Suprapubic skin (tissue), 4 donors: ENCODE measurements at regions not wholly inside any gene's neighbourhood (a gene's known extent, or its start where the extent isn't known, plus 50 kb on each side); places are given as distances from the start of the nearest gene placed in this dataset.
"Not testable (repeated sequence)": the region's sequence is repeated elsewhere in the genome, so short reads cannot be mapped to it uniquely, and the experiment has no call there.

ENCODE experiments used
- DNase-seq, 2 donors: peaks; one replicate each; pipeline ENCODE4 v3.0.0-alpha.2; 2019; ENCODE audit warnings: low spot score in 2 of 2
- H3K27ac ChIP-seq: fragments of 200-600 bp; sonication (generic); one replicate; pipeline ENCODE4 v1.5.1; 2019
- H3K27me3 ChIP-seq: fragments of 200-600 bp; sonication (generic); one replicate; pipeline ENCODE4 v1.5.1; 2019
- H3K36me3 ChIP-seq: fragments of 200-600 bp; sonication (generic); one replicate; pipeline ENCODE4 v1.5.1; 2019
- H3K4me1 ChIP-seq: fragments of 200-600 bp; sonication (generic); one replicate; pipeline ENCODE4 v1.5.1; 2019
- H3K4me3 ChIP-seq: fragments of 200-600 bp; sonication (generic); one replicate; pipeline ENCODE4 v1.5.1; 2019; ENCODE audit warnings: mild to moderate bottlenecking
- H3K9me3 ChIP-seq: fragments of 200-600 bp; sonication (generic); one replicate; pipeline ENCODE4 v1.5.1; 2019
- CTCF ChIP-seq, 2 donors: fragments of 200-600 bp in 1 of 2; fragments of 450-650 bp in 1 of 2; sonication (generic) in 1 of 2; IDR thresholded peaks; one replicate each; pipeline ENCODE4 v1.5.1; 2016 to 2019; ENCODE audit warnings: antibody characterized with exemption in 2 of 2, mild to moderate bottlenecking in 1 of 2, moderate library complexity in 1 of 2
- EP300 ChIP-seq: sonication (generic); formaldehyde crosslinking; IDR thresholded peaks from one replicate; pipeline ENCODE4 v1.6.1; 2017; ENCODE audit warnings: antibody characterized with exemption
- POLR2A ChIP-seq, 2 donors: fragments of 450-650 bp; IDR thresholded peaks; one replicate each; pipeline ENCODE4 v1.6.1; 2017; ENCODE audit warnings: antibody characterized with exemption in 2 of 2, mild to moderate bottlenecking in 2 of 2, moderate library complexity in 2 of 2
- POLR2AphosphoS5 ChIP-seq, 3 donors: sonication (generic); formaldehyde crosslinking; IDR thresholded peaks; one replicate each; pipeline ENCODE4 v1.6.1; 2017; ENCODE audit warnings: antibody characterized with exemption in 3 of 3
- WGBS: methylation state at CpG from one replicate; pipeline ENCODE4 v1.1.5; 2018; 5-methylcytosine and 5-hydroxymethylcytosine counted together

- H3K4me1 ChIP-seq, result no peaks in the 10 kb centered on the region
- whole genome bisulfite sequencing, result 53% methylated on average over 3 of the region's 3 CpGs
- no peak overlapping the region for H3K27ac ChIP-seq
- H3K4me3 ChIP-seq, result no peak overlapping the region
- no peaks in the 10 kb centered on the region for H3K9me3 ChIP-seq
- DNase-seq, result no peak
- TF ChIP-seq CTCF (IDR thresholded peaks at IDR 0.05) (no peak), POLR2AphosphoS5 (IDR thresholded peaks at IDR 0.05) (peak in 1 of 3 donors; percentile 55)
- H3K36me3 ChIP-seq, result no peaks in the 10 kb centered on the region
- no peaks in the 10 kb centered on the region for H3K27me3 ChIP-seq
Measured at GRCh38 chr12:89768586-89769482, 60.2 kb upstream of the ATP2B1 start.

DNA sequence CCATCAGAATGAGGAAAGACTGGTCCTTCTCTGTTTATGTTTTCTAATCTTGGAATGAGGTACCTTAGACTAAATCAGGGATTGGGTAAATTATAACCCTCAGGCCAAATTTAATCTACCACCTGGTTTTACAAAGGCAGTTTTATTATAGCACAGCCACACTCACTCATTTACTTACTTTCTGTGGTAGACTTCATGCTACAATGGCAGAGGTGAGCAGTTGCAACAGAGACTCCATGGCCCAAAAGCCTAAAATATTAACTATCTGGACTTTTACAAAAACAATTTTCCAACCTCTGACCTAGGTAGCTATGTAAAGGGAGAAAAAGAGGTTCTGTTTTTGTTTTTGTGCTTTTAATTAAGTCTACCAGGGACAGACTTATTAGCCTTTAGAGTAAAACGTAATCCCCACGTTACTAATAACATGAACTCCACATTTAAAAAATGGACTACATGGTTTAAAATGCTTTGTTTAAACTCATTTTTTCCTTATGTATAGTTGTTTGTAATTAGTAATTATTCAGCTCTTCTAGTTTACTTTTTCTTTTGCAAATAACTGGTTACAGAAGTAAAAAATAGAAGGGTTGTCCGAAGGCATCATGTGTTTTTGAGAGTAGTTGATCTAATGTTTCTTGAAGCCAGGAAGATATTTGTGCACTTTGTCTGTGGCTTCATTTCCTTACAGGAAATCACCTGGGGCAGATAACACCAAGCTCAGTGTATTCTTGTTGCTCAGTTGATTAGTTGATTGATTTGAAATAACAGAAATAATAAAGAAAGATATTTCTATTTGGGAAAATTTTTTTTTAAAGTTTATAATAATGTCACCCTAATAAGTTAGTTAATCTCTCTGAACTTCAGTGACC is 57.6 kb upstream of the ATP2B1 start:
- H3K4me1 ChIP-seq, result peaks cover 4% of the 10 kb centered on the region
- WGBS, result 87% methylated on average over 3 of the region's 3 CpGs
- no peak for DNase-seq
- H3K4me3 ChIP-seq, result no peak overlapping the region
- no peaks in the 10 kb centered on the region for H3K27me3 ChIP-seq
- no peaks in the 10 kb centered on the region for H3K9me3 ChIP-seq
- H3K27ac ChIP-seq, result no peak overlapping the region
- H3K36me3 ChIP-seq, result no peaks in the 10 kb centered on the region
- TF ChIP-seq EP300, result no peak
- no peak for TF ChIP-seq POLR2AphosphoS5 (IDR thresholded peaks at IDR 0.05)
- no peak for TF ChIP-seq POLR2A (IDR thresholded peaks at IDR 0.05)
- no peak for TF ChIP-seq CTCF (IDR thresholded peaks at IDR 0.05)

GRCh38 chr12:89764164-89764563 is 55.5 kb upstream of the ATP2B1 start:
- not testable (repeated sequence) for H3K27me3 ChIP-seq, DNase-seq, H3K9me3 ChIP-seq, H3K27ac ChIP-seq, H3K36me3 ChIP-seq, H3K4me3 ChIP-seq, H3K4me1 ChIP-seq
- WGBS, result 97% methylated on average over 4 of the region's 4 CpGs

GRCh38 chr12:89762498-89763170 is 54.0 kb upstream of the ATP2B1 start:
- WGBS, result 63% methylated on average over 4 of the region's 4 CpGs
- H3K27me3 ChIP-seq, result no peaks in the 10 kb centered on the region
- peaks cover 4% of the 10 kb centered on the region for H3K4me1 ChIP-seq
- H3K27ac ChIP-seq, result no peak overlapping the region
- no peaks in the 10 kb centered on the region for H3K9me3 ChIP-seq
- no peak overlapping the region for H3K4me3 ChIP-seq
- DNase-seq, result no peak
- H3K36me3 ChIP-seq, result no peaks in the 10 kb centered on the region
- TF ChIP-seq POLR2A (IDR thresholded peaks at IDR 0.05), result no peak
- TF ChIP-seq CTCF (IDR thresholded peaks at IDR 0.05), result no peak
- no peak for TF ChIP-seq POLR2AphosphoS5 (IDR thresholded peaks at IDR 0.05)
- TF ChIP-seq EP300, result no peak

- TF ChIP-seq CTCF (IDR thresholded peaks at IDR 0.05), result no peak
- TF ChIP-seq POLR2AphosphoS5 (IDR thresholded peaks at IDR 0.05), result no peak
- TF ChIP-seq EP300, result no peak
- no peak for TF ChIP-seq POLR2A (IDR thresholded peaks at IDR 0.05)
- Histone ChIP-seq H3K27ac (no peak overlapping the region), H3K4me1 (peaks cover 15% of the 10 kb centered on the region), H3K27me3 (no peaks in the 10 kb centered on the region), H3K9me3 (no peaks in the 10 kb centered on the region), H3K4me3 (no peak overlapping the region), H3K36me3 (no peaks in the 10 kb centered on the region)
- DNase-seq, result no peak
- 74% methylated on average over 2 of the region's 2 CpGs for WGBS
Measured at GRCh38 chr12:89760783-89761182, 52.1 kb upstream of the ATP2B1 start.
